Cardiac septum (tissue), 1 donor: ENCODE measurements at regions not wholly inside any gene's neighbourhood (a gene's known extent, or its start where the extent isn't known, plus 50 kb on each side); places are given as distances from the start of the nearest gene placed in this dataset.

Source experiments
- DNase-seq: peaks from one replicate; pipeline ENCODE4 v3.0.0-alpha.2; 2020; ENCODE audit warnings: low spot score
- intact Hi-C: fragments of 100-400 bp; cut with DNase I; formaldehyde crosslinking; loops from one replicate; pipeline ENCODE4 v1.14.0; 2022
- donor health status: DM: no; HTN: no; CAD: no.

- no peak for DNase-seq
- intact Hi-C loops = loop anchor here (5.0 kb wide), 1 partner anchor 78 kb away; no protein-coding TSS in a partner anchor
Measured at GRCh38 chr17:55639096-55639495, 83.6 kb downstream of the TMEM100 start.

- no peak for DNase-seq
- intact Hi-C loops = loop anchor here (5.0 kb wide), 1 partner anchor 82 kb away; no protein-coding TSS in a partner anchor
Measured at GRCh38 chr17:55635253-55635914, 87.3 kb downstream of the TMEM100 start.

- intact Hi-C loops = loop anchor here (5.0 kb wide), 1 partner anchor 83 kb away; no protein-coding TSS in a partner anchor
- no peak for DNase-seq
Measured at GRCh38 chr17:55634702-55635101, 88.0 kb downstream of the TMEM100 start.

GRCh38 chr17:55632893-55633292 lies 89.8 kb downstream of the TMEM100 start:
- no peak for DNase-seq
- intact Hi-C loops = no loop called here

- no peak for DNase-seq
- intact Hi-C loops = no loop called here
Measured at GRCh38 chr17:55632236-55632635, 90.4 kb downstream of the TMEM100 start.

GRCh38 chr17:55629995-55630394 lies 92.7 kb downstream of the TMEM100 start:
- DNase-seq = no peak

GRCh38 chr17:55625521-55625920 lies 97.1 kb downstream of the TMEM100 start:
- intact Hi-C loops = no loop called here
- DNase-seq = no peak

More at GRCh38 chr17:55629995-55630394, 92.7 kb downstream of the TMEM100 start:
- intact Hi-C loops = no loop called here

- no peak for DNase-seq
- intact Hi-C loops = no loop called here
Measured at GRCh38 chr17:55624772-55625433, 97.8 kb downstream of the TMEM100 start.

GRCh38 chr17:55622547-55622946 lies 100.1 kb downstream of the TMEM100 start:
- no peak for DNase-seq
- intact Hi-C loops = no loop called here

GRCh38 chr17:55620945-55621344 lies 101.7 kb downstream of the TMEM100 start:
- DNase-seq = no peak
- intact Hi-C loops = no loop called here

- no peak for DNase-seq
- intact Hi-C loops = no loop called here
Measured at GRCh38 chr17:55620023-55620422, 102.6 kb downstream of the TMEM100 start.

GRCh38 chr17:55617441-55617840 lies 105.2 kb downstream of the TMEM100 start:
- intact Hi-C loops = no loop called here
- DNase-seq = no peak

GRCh38 chr17:55614061-55614460 lies 102.8 kb upstream of the SMIM36 start:
- DNase-seq = no peak
- intact Hi-C loops = no loop called here

- DNase-seq = no peak
- intact Hi-C loops = no loop called here
Measured at GRCh38 chr17:55612691-55613141, 101.5 kb upstream of the SMIM36 start.

- intact Hi-C loops = no loop called here
- no peak for DNase-seq
Measured at GRCh38 chr17:55607731-55608341, 96.6 kb upstream of the SMIM36 start.

GRCh38 chr17:55606488-55606815 lies 95.2 kb upstream of the SMIM36 start:
- no peak for DNase-seq
- intact Hi-C loops = no loop called here

- intact Hi-C loops = no loop called here
- DNase-seq = no peak
Measured at GRCh38 chr17:55605705-55606487, 94.6 kb upstream of the SMIM36 start.

GRCh38 chr17:55601874-55602364 lies 90.7 kb upstream of the SMIM36 start:
- intact Hi-C loops = loop anchor here (5.0 kb wide), 2 partner anchors 55 to 75 kb away; no protein-coding TSS in a partner anchor
- no peak for DNase-seq

GRCh38 chr17:55598495-55598894 lies 87.2 kb upstream of the SMIM36 start:
- intact Hi-C loops = no loop called here
- DNase-seq = no peak
